OCI-LY1 (cell line): ENCODE measurements at regions not wholly inside any gene's neighbourhood (a gene's known extent, or its start where the extent isn't known, plus 50 kb on each side); places are given as distances from the start of the nearest gene placed in this dataset.

Experiments
- H2AFZ ChIP-seq: fragments of 200-600 bp; sonication (generic), shearing (Covaris generic); 2 replicates; pipeline ENCODE4 v1.6.0; 2014; ENCODE audit warnings: antibody characterized with exemption, mild to moderate bottlenecking, low read length
- H3F3A ChIP-seq: fragments of 200-600 bp; sonication (generic), shearing (Covaris generic); 2 replicates; pipeline ENCODE4 v1.6.0; 2014; ENCODE audit warnings: mild to moderate bottlenecking, antibody characterized with exemption, low read length, moderate library complexity; ENCODE audit not compliant: insufficient read depth
- H3K27ac ChIP-seq: fragments of 200-600 bp; sonication (generic); 2 replicates; pipeline ENCODE4 v1.5.1; 2014; ENCODE audit warnings: low read length, mixed run types, mild to moderate bottlenecking, low read depth; ENCODE audit not compliant: poor library complexity, severe bottlenecking
- H3K27me3 ChIP-seq: fragments of 200-600 bp; sonication (generic); 2 replicates; pipeline ENCODE4 v1.6.0; 2014; ENCODE audit warnings: antibody characterized with exemption, mild to moderate bottlenecking, low read length, moderate library complexity; ENCODE audit not compliant: insufficient read depth
- H3K36me3 ChIP-seq: fragments of 200-600 bp; sonication (generic); 2 replicates; pipeline ENCODE4 v1.6.1; 2014; ENCODE audit warnings: mild to moderate bottlenecking, antibody characterized with exemption, low read length, moderate library complexity, mixed read lengths; ENCODE audit not compliant: insufficient read depth
- H3K4me1 ChIP-seq: fragments of 200-600 bp; sonication (generic); 2 replicates; pipeline ENCODE4 v1.5.1; 2014; ENCODE audit warnings: mild to moderate bottlenecking, low read length, moderate library complexity; ENCODE audit not compliant: insufficient read depth, severe bottlenecking
- H3K4me2 ChIP-seq: fragments of 200-600 bp; sonication (generic), shearing (Covaris generic); 2 replicates; pipeline ENCODE4 v1.6.1; 2014; ENCODE audit warnings: low read length
- H3K4me3 ChIP-seq: fragments of 200-600 bp; sonication (generic); 2 replicates; pipeline ENCODE4 v1.5.1; 2014; ENCODE audit warnings: low read length, low read depth, mild to moderate bottlenecking, mixed read lengths; ENCODE audit not compliant: poor library complexity, severe bottlenecking
- H3K79me2 ChIP-seq: fragments of 200-600 bp; shearing (Covaris generic); 2 replicates; pipeline ENCODE4 v1.6.1; 2016; ENCODE audit warnings: mixed run types, low read length, mixed read lengths; ENCODE audit not compliant: insufficient read depth
- H3K9ac ChIP-seq: fragments of 200-600 bp; sonication (generic), shearing (Covaris generic); 2 replicates; pipeline ENCODE4 v1.6.1; 2014; ENCODE audit warnings: mild to moderate bottlenecking, low read length, mixed read lengths
- H3K9me2 ChIP-seq: fragments of 200-600 bp; sonication (generic), shearing (Covaris generic); 2 replicates; pipeline ENCODE4 v1.6.1; 2014; ENCODE audit warnings: low read depth, mild to moderate bottlenecking, low read length, mixed read lengths
- H3K9me3 ChIP-seq: fragments of 200-600 bp; shearing (Covaris generic); 2 replicates; pipeline ENCODE4 v1.6.1; 2014; ENCODE audit warnings: low read length, mixed read lengths
- H4K20me1 ChIP-seq: fragments of 200-600 bp; sonication (generic), shearing (Covaris generic); 2 replicates; pipeline ENCODE4 v1.6.0; 2016; ENCODE audit warnings: mild to moderate bottlenecking, low read length; ENCODE audit not compliant: insufficient read depth
- EZH2 ChIP-seq: fragments of 200-600 bp; sonication (generic), shearing (Covaris generic); IDR thresholded peaks from 2 replicates; pipeline ENCODE4 v1.8.0; 2017; ENCODE audit warnings: borderline replicate concordance, mixed run types, mild to moderate bottlenecking, antibody characterized with exemption, low read length, moderate library complexity, mixed read lengths
- TF ChIP-seq, protein P1 (sequence below): fragments of 200-600 bp; sonication (generic), shearing (Covaris generic); IDR thresholded peaks from 2 replicates; pipeline ENCODE4 v1.5.1; 2017; ENCODE audit warnings: mild to moderate bottlenecking, antibody characterized with exemption, low read length, moderate library complexity, mixed read lengths

DNA sequence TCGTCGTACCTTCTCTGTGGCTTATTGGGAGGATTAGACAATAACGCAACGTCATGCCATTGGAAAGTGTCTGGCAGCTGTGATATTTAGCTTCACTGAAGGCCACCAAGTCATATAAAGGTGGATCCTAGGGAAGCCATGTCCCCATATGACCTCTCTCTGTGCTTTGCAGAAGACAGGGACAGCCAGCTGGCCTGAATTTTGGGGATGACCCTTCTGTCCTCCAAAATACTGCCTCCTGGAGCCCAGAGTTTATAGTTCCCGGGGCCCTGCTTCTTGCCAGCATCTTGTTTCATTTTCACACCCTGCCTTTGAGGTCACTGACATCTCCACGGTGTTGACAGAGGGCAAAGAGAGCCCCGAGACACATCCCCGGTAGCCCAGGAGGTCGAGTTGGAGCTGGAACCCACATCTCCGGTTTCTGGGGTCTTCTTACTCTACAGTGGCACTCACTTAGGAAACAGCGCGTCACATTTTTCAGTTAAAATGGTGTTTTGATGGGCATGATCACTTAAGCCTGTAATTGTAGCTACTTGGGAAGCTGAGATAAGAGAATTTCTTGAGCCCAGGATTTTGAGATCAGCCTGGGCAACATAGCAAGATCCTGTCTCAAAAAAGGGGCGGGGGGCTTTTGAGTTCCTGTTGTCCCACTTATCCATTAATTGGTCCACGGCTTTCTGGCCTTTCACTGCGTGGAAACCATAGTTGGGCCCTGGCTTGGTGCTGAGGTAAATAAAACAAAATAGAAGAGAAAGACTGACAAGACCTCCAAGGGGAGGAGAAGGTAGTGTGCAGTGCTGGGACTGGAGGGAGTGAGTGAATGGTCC lies 101.1 kb downstream of the DDX1 start:
- Histone ChIP-seq H3K9me3 (no peaks in the 10 kb centered on the region), H3K36me3 (no peaks in the 10 kb centered on the region), H3F3A (no peaks in the 10 kb centered on the region), H2AFZ (no peak overlapping the region), H3K4me3 (no peak overlapping the region), H3K4me2 (no peak overlapping the region), H3K27ac (no peak overlapping the region), H3K9me2 (no peaks in the 10 kb centered on the region), H3K9ac (no peak overlapping the region), H3K79me2 (no peaks in the 10 kb centered on the region), H4K20me1 (no peaks in the 10 kb centered on the region), H3K27me3 (peaks cover 4% of the 10 kb centered on the region; the same call in 1 of the 2 replicates), H3K4me1 (no peaks in the 10 kb centered on the region)
- TF ChIP-seq, protein P1, sequence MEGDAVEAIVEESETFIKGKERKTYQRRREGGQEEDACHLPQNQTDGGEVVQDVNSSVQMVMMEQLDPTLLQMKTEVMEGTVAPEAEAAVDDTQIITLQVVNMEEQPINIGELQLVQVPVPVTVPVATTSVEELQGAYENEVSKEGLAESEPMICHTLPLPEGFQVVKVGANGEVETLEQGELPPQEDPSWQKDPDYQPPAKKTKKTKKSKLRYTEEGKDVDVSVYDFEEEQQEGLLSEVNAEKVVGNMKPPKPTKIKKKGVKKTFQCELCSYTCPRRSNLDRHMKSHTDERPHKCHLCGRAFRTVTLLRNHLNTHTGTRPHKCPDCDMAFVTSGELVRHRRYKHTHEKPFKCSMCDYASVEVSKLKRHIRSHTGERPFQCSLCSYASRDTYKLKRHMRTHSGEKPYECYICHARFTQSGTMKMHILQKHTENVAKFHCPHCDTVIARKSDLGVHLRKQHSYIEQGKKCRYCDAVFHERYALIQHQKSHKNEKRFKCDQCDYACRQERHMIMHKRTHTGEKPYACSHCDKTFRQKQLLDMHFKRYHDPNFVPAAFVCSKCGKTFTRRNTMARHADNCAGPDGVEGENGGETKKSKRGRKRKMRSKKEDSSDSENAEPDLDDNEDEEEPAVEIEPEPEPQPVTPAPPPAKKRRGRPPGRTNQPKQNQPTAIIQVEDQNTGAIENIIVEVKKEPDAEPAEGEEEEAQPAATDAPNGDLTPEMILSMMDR = no peak
- no peak for TF ChIP-seq EZH2

DNA sequence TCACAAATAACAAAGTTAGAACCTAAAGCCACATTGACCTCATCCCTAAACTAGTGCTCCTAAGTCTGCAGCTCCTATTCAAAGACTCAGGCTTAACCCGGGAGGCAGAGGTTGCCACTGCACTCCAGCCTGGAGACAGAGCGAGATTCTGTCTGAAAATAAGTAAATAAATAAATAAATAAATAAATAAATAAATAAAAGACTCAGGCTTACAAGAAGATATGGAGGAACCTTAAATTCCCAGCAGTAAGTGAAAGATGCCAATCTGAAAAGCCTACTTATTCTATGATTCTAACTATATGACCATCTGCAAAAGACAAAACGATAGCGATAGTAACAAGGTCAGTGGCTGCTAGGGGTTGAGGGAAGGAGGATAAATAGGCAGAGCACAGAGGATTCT lies 101.7 kb downstream of the DDX1 start:
- Histone ChIP-seq H3K9me3 (no peaks in the 10 kb centered on the region), H3K27me3 (peaks cover 4% of the 10 kb centered on the region; the same call in 1 of the 2 replicates), H3F3A (no peaks in the 10 kb centered on the region), H3K36me3 (no peaks in the 10 kb centered on the region), H4K20me1 (no peaks in the 10 kb centered on the region), H3K4me3 (no peak overlapping the region), H3K4me2 (no peak overlapping the region), H3K79me2 (no peaks in the 10 kb centered on the region), H3K9me2 (no peaks in the 10 kb centered on the region), H2AFZ (no peak overlapping the region), H3K27ac (no peak overlapping the region), H3K9ac (no peak overlapping the region), H3K4me1 (no peaks in the 10 kb centered on the region)
- TF ChIP-seq, protein P1 = no peak
- TF ChIP-seq EZH2 = no peak

DNA sequence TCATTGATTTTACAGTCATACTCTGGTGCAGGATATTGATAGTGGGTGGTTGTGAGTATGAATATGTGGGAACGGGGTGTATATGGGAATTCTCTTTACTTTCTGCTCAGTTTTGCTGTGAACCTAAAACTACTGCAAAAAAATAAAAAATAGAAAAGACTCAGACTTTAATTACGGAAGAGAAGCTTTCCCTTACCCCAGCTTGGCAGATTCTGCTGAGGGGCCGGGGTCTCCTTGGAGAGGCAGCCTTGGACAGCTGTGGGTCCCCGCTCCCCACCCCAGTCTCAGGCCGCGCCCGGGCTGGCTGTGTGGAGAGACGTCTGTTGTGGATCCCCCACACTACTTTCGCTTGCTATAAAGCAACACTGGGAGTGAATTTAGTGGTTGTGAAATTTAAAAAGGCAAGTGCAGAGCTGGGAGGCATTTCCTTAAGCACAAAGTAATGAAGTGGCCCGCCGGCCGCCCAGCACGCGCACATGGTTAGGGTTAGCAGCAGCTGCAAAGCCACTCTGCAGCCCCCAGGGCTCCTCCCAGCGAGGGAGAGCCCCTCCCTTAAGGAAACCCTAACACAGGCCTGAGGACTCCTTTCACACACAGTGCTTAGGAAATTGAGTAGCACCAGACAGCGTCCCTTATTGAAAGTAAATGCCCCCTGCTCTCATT lies 102.4 kb downstream of the DDX1 start:
- H3K4me3 ChIP-seq = no peak overlapping the region
- H3K9me2 ChIP-seq = no peaks in the 10 kb centered on the region
- H4K20me1 ChIP-seq = no peaks in the 10 kb centered on the region
- no peak overlapping the region for H2AFZ ChIP-seq
- TF ChIP-seq, protein P1 = no peak
- no peak for TF ChIP-seq EZH2
- H3K27ac ChIP-seq = no peak overlapping the region
- no peaks in the 10 kb centered on the region for H3K9me3 ChIP-seq
- H3K4me1 ChIP-seq = no peaks in the 10 kb centered on the region
- no peaks in the 10 kb centered on the region for H3F3A ChIP-seq
- peaks cover 4% of the 10 kb centered on the region; the same call in 1 of the 2 replicates for H3K27me3 ChIP-seq
- H3K36me3 ChIP-seq = no peaks in the 10 kb centered on the region
- H3K79me2 ChIP-seq = no peaks in the 10 kb centered on the region
- no peak overlapping the region for H3K9ac ChIP-seq
- no peak overlapping the region for H3K4me2 ChIP-seq
